Endothelial cell of umbilical vein (primary cell): ENCODE measurements at regions not wholly inside any gene's neighbourhood (a gene's known extent, or its start where the extent isn't known, plus 50 kb on each side); places are given as distances from the start of the nearest gene placed in this dataset.

Source experiments
- CTCF ChIP-seq, 2 donors: IDR thresholded peaks; 1 replicate in 1 of 2; 2 replicates in 1 of 2; pipeline ENCODE4 v1.5.1; 2011; ENCODE audit warnings: low read length in 2 of 2, mild to moderate bottlenecking in 2 of 2, moderate library complexity in 2 of 2, control low read depth in 1 of 2, inconsistent platforms in 1 of 2, low read depth in 1 of 2; ENCODE audit not compliant: insufficient read depth in 1 of 2; ENCODE audit errors: extremely low read depth in 1 of 2
- EZH2 ChIP-seq: IDR thresholded peaks from 2 replicates; pipeline ENCODE4 v1.6.1; 2012; ENCODE audit warnings: borderline replicate concordance, low read depth, mild to moderate bottlenecking, moderate library complexity, low read length, inconsistent platforms; ENCODE audit not compliant: severe bottlenecking
- FOS ChIP-seq: IDR thresholded peaks from 2 replicates; pipeline ENCODE4 v1.6.1; 2011; ENCODE audit warnings: mild to moderate bottlenecking, low read length, moderate library complexity, borderline replicate concordance; ENCODE audit not compliant: insufficient read depth
- JUN ChIP-seq: IDR thresholded peaks from 2 replicates; pipeline ENCODE4 v1.6.1; 2011; ENCODE audit warnings: borderline replicate concordance, low read depth; ENCODE audit not compliant: insufficient read length, insufficient read depth
- MAX ChIP-seq: IDR thresholded peaks from 2 replicates; pipeline ENCODE4 v1.6.1; 2011; ENCODE audit not compliant: insufficient read depth, insufficient read length
- POLR2A ChIP-seq: IDR thresholded peaks from 2 replicates; pipeline ENCODE4 v1.6.1; 2012; ENCODE audit warnings: low read depth, mild to moderate bottlenecking, control low read depth, low read length
- POLR2AphosphoS5 ChIP-seq: IDR thresholded peaks from 2 replicates; pipeline ENCODE4 v1.6.1; 2012; ENCODE audit warnings: low read depth, mild to moderate bottlenecking, control low read depth, low read length, moderate library complexity; ENCODE audit not compliant: insufficient read depth

- no peak for TF ChIP-seq CTCF (IDR thresholded peaks at IDR 0.05; ENCODE audit: extremely low read depth in 1 of 2, insufficient read depth in 1 of 2, low read depth in 1 of 2, low read length in 2 of 2)
- no peak for TF ChIP-seq EZH2
- no peak for TF ChIP-seq MAX
- TF ChIP-seq JUN = no peak
- TF ChIP-seq POLR2A = no peak
- no peak for TF ChIP-seq FOS
- no peak for TF ChIP-seq POLR2AphosphoS5
These were observed 121.9 kb upstream of the LGALSL start for GRCh38 chr2:64331849-64332699.
